ENCODE measurements at regions not wholly inside any gene's neighbourhood (a gene's known extent, or its start where the extent isn't known, plus 50 kb on each side); places are given as distances from the start of the nearest gene placed in this dataset.

DNA sequence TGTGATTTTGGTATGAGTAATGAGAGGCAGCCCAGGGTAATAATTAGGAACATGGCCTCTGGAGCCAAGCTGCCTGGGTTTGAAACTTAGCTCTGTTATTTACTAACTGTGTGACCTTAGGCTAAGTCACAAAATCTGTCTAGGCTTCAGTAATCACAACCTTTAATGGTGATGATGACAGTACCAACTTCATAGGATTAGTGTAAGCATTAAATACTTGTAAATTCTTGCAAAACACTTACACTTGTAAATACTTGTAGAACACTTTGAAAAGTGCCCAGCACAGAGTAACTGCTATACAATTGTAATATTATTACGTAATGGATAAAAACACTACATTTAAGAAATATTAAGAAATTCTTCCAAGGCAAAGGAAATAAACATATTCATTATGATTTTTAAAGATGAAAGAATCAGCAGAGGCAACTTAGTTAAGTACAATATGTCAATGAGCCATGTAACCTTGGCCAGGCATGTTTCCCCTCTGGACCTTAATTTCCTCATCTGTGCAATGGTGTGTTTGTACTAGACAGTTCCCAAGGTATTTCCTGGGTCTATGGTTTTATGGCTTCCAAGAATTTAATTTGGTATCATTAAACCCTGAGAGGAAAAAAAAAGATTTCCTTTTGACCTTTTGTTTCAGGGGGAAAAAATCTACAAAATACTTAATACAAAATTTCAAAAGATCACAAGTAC, 628.5 kb upstream of the KLHL1 start:
- no peak for FAIRE-seq

DNA sequence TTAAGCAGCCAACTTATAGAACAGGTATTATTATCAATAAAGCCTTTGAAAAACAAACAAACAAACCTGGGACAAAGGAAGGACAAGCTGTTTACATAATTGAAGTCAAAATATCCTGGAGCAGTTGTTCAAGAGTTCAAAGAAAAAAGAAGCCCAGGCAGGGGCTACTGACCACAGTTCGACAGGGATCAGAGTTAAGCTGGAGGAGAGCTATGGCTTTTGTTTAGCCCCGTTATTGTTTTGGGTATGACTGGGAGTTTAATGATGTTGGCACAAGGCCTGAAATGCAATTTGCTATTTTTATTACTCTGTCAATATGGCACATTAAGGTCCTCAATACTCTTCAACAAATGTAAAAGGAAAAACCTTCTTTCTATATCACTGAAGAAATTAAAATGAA, 624.4 kb upstream of the KLHL1 start:
- no peak overlapping the region for H3K4me3 ChIP-seq (ENCODE audit: low read depth, low read length)
- H3K36me3 ChIP-seq (ENCODE audit: control insufficient read depth, insufficient read depth, low read length), result no peaks in the 10 kb centered on the region
- no peak for FAIRE-seq
- H3K27me3 ChIP-seq (ENCODE audit: control insufficient read depth, insufficient read depth, low read length), result no peaks in the 10 kb centered on the region
- DNase-seq (ENCODE audit: low read depth), result no peak
- TF ChIP-seq, protein P1, sequence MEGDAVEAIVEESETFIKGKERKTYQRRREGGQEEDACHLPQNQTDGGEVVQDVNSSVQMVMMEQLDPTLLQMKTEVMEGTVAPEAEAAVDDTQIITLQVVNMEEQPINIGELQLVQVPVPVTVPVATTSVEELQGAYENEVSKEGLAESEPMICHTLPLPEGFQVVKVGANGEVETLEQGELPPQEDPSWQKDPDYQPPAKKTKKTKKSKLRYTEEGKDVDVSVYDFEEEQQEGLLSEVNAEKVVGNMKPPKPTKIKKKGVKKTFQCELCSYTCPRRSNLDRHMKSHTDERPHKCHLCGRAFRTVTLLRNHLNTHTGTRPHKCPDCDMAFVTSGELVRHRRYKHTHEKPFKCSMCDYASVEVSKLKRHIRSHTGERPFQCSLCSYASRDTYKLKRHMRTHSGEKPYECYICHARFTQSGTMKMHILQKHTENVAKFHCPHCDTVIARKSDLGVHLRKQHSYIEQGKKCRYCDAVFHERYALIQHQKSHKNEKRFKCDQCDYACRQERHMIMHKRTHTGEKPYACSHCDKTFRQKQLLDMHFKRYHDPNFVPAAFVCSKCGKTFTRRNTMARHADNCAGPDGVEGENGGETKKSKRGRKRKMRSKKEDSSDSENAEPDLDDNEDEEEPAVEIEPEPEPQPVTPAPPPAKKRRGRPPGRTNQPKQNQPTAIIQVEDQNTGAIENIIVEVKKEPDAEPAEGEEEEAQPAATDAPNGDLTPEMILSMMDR (IDR thresholded peaks at IDR 0.05; ENCODE audit: insufficient read depth, low read length, severe bottlenecking), result no peak

More for the DNA sequence above, 628.5 kb upstream of the KLHL1 start:
- TF ChIP-seq, protein P1 (IDR thresholded peaks at IDR 0.05; ENCODE audit: insufficient read depth, low read length, severe bottlenecking), result no peak
- Histone ChIP-seq H3K4me3 (ENCODE audit: low read depth, low read length) (no peak overlapping the region), H3K27me3 (ENCODE audit: control insufficient read depth, insufficient read depth, low read length) (no peaks in the 10 kb centered on the region), H3K36me3 (ENCODE audit: control insufficient read depth, insufficient read depth, low read length) (no peaks in the 10 kb centered on the region)
- no peak for DNase-seq (ENCODE audit: low read depth)

DNA sequence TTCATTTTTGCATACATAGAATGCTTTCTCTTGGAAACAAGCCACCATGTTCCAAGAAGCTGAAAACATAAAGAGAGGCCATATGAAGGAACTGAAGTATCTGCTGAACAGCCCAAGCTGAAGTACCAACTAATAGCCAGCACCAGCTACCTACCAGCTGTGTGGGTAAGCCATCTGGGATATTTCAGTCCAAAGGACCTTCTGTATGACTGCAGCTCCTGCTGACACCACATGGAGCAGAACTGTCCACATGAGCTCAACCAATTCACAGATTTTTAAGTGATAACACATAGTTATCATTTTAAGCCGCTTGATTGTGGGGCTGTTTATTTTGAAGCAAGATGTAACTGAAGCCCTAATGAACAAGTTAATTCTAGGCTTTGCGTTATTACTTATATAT, 621.1 kb upstream of the KLHL1 start:
- TF ChIP-seq, protein P1 (IDR thresholded peaks at IDR 0.05; ENCODE audit: insufficient read depth, low read length, severe bottlenecking), result no peak
- FAIRE-seq, result no peak

DNA sequence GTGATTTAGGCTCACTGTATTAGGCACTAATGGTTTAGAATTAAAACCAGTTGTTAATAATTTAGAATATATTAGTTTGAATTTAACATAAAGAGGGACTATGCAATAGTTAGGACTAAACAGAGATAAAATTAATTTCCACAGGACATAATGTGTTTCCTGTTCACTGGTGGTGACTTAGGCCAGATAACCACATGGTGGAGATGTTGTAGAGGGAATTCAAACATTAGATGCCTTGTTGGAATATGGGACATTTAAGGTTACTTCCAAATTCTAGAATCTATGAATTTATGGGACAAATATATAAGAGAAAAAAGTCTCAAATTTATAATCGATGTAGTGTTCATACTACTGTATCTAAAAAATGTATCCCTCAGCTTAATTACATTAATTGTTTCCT, 615.5 kb upstream of the KLHL1 start:
- TF ChIP-seq, protein P1 (IDR thresholded peaks at IDR 0.05; ENCODE audit: insufficient read depth, low read length, severe bottlenecking), result no peak
- Histone ChIP-seq H3K4me3 (ENCODE audit: low read depth, low read length) (no peak overlapping the region), H3K36me3 (ENCODE audit: control insufficient read depth, insufficient read depth, low read length) (no peaks in the 10 kb centered on the region), H3K27me3 (ENCODE audit: control insufficient read depth, insufficient read depth, low read length) (no peaks in the 10 kb centered on the region)
- DNase-seq (ENCODE audit: low read depth) (no peak), FAIRE-seq (no peak)

More for the DNA sequence above, 621.1 kb upstream of the KLHL1 start:
- Histone ChIP-seq H3K4me3 (ENCODE audit: low read depth, low read length) (no peak overlapping the region), H3K36me3 (ENCODE audit: control insufficient read depth, insufficient read depth, low read length) (no peaks in the 10 kb centered on the region), H3K27me3 (ENCODE audit: control insufficient read depth, insufficient read depth, low read length) (no peaks in the 10 kb centered on the region)
- DNase-seq (ENCODE audit: low read depth), result no peak

DNA sequence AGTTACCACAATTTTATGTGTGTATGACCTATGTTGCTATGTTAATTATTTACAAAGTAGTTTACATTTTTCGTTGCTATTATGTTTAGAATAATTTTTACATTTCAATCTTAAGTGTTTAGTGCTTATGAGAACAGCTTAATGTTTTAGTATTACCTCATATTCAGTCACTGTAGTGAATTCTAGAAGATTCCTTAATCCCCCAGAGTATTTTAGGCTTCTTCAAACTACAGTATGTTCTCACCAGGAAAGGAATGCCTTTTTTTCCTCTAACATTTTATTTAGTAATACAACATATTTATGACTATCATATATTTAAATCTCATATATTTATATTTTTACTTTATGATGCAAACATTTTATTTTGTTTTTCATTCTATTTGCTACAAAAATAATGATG, 612.1 kb upstream of the KLHL1 start:
- TF ChIP-seq, protein P1 (IDR thresholded peaks at IDR 0.05; ENCODE audit: insufficient read depth, low read length, severe bottlenecking), result no peak
- H3K36me3 ChIP-seq (ENCODE audit: control insufficient read depth, insufficient read depth, low read length), result no peaks in the 10 kb centered on the region
- H3K27me3 ChIP-seq (ENCODE audit: control insufficient read depth, insufficient read depth, low read length), result no peaks in the 10 kb centered on the region
- FAIRE-seq, result no peak
- no peak overlapping the region for H3K4me3 ChIP-seq (ENCODE audit: low read depth, low read length)
- DNase-seq (ENCODE audit: low read depth), result no peak

DNA sequence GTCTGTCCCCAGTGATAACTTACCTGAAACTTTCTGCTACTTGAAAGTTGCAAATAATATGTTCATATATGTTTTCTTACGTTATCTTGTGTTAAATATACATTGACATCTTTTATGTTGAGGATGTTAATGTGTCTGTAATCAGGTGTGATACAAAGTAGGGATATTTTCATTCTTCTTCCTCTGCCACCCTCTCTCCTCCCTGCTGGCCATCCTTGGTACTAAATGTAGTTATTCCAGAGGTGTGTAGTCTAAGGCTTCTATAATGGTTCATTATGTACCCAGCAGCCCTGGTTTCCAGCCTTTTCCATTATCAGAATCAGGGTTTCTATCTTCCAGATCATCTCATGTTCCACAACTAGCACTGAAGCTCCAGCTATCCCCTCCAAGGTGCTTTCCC, 606.7 kb upstream of the KLHL1 start:
- H3K36me3 ChIP-seq (ENCODE audit: control insufficient read depth, insufficient read depth, low read length), result no peaks in the 10 kb centered on the region
- DNase-seq (ENCODE audit: low read depth) (no peak), FAIRE-seq (no peak)
- TF ChIP-seq, protein P1 (IDR thresholded peaks at IDR 0.05; ENCODE audit: insufficient read depth, low read length, severe bottlenecking), result no peak
- no peaks in the 10 kb centered on the region for H3K27me3 ChIP-seq (ENCODE audit: control insufficient read depth, insufficient read depth, low read length)
- no peak overlapping the region for H3K4me3 ChIP-seq (ENCODE audit: low read depth, low read length)

Data from bronchial epithelial cell (primary cell).